NCI-H526 (cell line): ENCODE measurements at regions not wholly inside any gene's neighbourhood (a gene's known extent, or its start where the extent isn't known, plus 50 kb on each side); places are given as distances from the start of the nearest gene placed in this dataset.
A peak's percentile ranks its signal among the peaks of the same experiment; 100 is the strongest.
"Not testable (repeated sequence)": the region's sequence is repeated elsewhere in the genome, so short reads cannot be mapped to it uniquely, and the experiment has no call there.

ENCODE experiments used
- DNase-seq, 2 experiments: peaks; one replicate each; lab custom pipeline; 2025; lab: John Stamatoyannopoulos, UW

GRCh38 chr1:193411714-193412113 lies 225.3 kb upstream of the B3GALT2 start:
- no peak for DNase-seq

DNA sequence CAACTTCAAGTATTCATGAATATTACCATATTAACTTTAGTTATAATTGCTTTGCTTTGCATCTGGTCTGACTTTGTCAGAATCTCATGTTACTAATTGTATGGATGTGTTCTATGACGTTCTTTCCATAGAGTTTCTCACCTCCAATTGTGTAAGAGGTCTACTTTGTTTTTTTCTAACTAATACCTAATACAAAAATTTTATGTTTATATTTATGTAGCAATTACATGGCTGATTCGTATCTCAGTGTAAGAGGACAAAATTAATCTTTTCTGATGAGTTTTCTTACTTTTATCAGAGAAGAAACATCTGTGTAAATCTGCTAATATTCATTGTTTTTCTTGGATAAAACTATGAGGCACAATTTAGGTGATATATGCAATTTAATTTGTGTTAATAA lies 224.8 kb upstream of the B3GALT2 start:
- no peak for DNase-seq

- DNase-seq, result no peak
These were observed 222.4 kb upstream of the B3GALT2 start for GRCh38 chr1:193408782-193409293.

DNA sequence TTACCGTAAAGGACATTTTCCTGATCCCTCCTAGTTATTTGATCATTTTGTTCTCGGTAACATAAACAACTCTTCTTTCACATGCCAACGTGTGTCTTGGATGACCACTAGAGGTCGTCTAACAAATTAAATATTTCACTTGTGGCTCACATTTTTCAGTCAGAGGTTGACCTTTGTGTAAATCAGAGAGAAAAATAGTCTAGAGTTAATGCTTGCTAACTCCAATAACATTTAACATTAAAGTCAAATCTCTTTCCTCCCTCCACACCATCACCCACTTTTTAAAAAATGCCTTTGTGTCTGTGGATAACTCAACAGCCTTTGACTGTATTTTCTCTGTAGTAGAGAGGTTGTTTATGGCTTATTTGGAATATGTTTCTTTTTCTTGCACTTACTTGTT lies 220.5 kb upstream of the B3GALT2 start:
- peak; percentile 4 to 45 for DNase-seq

DNA sequence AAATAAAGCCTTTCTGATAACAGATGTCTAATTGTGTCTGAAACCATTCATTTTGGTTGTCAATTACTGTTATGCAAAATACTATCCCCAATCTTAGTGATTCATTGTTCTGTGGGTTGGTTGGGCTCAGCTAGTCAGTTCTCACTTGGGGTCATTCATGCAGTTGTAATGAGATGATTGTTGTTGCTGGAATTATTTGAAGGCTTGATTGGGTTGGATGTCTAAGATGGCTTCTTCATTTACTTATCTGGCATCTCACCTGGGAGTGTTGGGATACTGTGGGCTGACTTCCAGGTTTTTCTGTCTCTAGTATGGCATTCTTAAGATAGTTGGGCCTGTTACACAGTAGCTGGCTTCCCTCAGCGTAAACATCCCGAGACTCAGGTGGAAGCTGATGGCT lies 217.8 kb upstream of the B3GALT2 start:
- no peak for DNase-seq

DNA sequence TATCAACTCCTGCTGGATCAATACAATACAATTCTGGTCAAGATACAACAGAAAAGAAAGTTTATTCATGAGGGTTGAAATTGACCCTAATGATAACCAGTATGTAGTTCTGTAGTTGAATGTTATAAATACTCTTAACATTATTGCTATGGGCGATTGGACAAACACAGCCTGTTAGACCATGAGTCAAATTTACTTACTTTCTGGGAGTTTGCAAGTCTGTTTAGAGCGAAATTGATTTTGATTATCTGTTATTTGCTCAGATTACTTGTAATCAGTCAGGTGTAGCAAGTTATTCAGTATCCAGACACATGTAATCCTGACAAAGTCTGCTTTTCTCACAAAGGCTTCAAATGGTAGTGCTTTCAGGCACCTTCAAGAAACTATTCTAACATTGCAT lies 216.6 kb upstream of the B3GALT2 start:
- no peak for DNase-seq

DNA sequence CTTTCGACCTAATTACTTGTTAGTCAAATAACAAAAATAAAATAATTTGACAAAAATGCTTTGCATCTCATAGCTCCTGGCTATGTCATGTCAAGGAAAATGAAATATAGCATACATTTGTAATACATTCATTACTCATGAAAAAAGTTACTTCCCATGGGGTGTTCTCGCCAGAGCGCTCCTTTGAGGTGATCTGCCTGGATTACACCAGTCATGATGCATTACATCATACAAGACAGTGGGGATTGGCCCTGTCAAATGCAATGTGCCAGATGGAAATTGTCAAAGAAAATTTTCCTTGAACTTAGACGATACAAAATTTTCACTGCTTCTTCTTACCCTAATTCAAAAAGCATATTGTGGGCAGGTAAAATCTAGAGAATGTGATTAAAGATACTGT lies 215.6 kb upstream of the B3GALT2 start:
- no peak for DNase-seq

GRCh38 chr1:193394336-193394735 lies 207.9 kb upstream of the B3GALT2 start:
- no peak for DNase-seq

GRCh38 chr1:193392686-193393085 lies 206.3 kb upstream of the B3GALT2 start:
- DNase-seq, result peak in 1 of 2 experiments; percentile 22

- no peak for DNase-seq
These were observed 202.3 kb upstream of the B3GALT2 start for GRCh38 chr1:193388683-193389082.

DNA sequence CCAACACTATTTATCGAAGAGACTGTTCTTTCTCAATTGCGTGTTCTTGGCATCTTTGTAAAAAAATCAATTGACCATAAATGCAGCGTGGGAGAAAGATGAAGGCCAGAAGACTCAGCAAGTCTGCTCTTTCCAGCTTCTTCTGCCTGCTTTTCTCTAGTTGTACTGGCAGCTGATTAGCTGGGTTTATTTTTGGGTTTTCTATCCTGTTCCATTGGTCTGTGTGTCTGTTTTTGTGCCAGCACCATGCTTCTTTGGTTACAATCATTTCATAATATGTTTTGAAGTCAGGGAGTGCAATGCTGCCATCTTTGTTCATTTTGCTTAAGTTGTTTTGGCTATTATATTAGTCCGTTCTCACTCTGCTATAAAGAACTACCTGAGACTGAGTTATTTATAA lies 201.8 kb upstream of the B3GALT2 start:
- DNase-seq, result no peak

DNA sequence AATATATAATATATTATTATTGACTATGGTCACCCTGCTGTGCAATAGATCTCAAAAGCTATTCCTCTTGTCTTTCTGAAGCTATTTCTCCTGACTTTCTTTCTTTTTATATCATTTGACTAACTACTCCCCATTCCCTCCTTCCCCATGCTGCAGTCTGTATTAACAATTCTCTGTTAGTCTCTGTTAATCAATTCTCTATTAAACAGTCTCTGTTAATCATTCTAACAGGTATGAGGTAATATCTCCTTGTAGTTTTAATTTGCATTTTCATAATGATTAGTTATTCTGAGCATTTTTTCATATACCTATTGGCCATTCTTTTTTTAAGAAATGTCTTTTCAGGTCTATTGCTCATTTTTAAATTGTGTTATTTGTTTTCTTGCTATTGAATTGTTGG lies 201.0 kb upstream of the B3GALT2 start:
- no peak for DNase-seq

DNA sequence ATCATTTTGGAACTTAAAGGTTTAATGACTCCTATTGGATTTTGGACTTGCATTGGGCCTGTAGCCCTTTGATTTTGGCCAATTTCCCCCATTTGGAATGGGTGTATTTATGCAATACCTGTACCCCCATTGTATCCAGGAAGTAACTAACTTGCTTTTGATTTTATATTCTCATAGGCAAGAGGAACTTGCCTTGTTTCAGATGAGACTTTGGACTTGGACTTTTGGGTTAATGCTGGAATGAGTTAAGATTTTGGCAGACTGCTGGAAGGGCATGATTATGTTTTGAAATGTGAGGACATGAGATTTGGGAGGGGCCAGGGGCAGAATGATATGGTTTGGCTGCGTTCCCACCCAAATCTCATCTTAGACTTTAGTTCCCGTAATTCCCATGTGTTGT lies 192.0 kb upstream of the B3GALT2 start:
- DNase-seq, result not testable (repeated sequence)

GRCh38 chr1:193377472-193377871 lies 191.1 kb upstream of the B3GALT2 start:
- DNase-seq, result no peak

GRCh38 chr1:193372553-193372952 lies 186.1 kb upstream of the B3GALT2 start:
- no peak for DNase-seq

GRCh38 chr1:193368302-193368701 lies 181.9 kb upstream of the B3GALT2 start:
- no peak for DNase-seq

DNA sequence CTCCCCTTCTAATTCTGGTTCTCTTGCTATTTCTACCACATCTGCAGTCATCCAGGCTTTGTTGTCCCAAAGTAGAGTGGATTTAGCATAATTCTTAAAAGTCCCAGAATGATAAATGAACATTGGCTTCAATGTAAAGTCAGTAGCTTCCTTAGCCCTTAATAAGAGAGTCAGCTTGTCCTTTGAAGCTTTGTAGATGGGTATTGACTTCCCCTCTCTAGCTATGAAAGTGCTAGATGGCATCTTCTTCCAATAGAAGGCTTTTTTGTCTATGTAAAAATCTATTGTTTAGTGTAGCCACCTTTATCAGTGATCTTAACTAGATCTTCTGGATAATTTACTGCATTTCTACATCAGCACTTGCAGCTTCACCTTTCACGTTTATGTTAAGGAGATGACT lies 181.4 kb upstream of the B3GALT2 start:
- no peak for DNase-seq

- DNase-seq, result no peak
These were observed 180.5 kb upstream of the B3GALT2 start for GRCh38 chr1:193366764-193367507.

GRCh38 chr1:193365966-193366365 lies 179.6 kb upstream of the B3GALT2 start:
- DNase-seq, result no peak

DNA sequence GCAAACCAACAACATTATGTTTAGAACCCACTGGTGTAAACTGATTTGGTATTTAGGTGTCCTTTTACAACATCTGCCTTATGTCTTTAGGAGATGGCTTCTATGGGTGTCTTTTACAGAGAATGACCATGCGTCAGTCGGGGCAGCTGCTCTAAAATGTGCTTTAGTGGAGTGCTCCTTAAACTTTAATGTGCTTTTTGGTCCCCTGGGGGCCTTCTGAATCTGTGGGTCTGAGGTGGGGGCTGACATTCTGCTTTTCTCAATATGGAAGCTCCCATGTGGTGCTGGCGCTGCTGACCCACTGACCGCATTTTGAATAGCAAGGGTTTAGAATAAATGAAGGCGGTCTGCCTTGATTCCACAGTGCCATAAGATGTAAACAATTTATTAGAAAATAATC lies 173.2 kb upstream of the B3GALT2 start:
- DNase-seq, result no peak

DNA sequence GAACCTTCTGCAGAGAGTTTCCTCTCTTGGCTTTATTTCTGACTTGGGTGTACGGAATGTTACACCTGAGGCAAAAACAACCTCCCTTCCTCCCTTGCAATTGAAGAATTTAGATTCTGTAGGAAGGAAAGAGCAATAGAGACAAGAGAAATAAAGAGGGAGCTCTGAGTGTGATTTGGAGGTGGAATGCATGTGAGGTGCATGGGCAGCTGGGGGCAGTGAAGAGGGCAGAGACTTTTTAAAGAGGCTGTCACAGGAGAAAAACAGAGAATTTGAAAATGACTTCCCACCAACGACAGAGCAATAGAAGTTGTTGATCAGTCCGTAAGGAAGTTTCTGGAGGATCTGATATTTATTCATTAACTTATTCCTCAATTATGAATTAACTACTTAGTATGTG lies 172.0 kb upstream of the B3GALT2 start:
- no peak for DNase-seq

GRCh38 chr1:193356249-193356648 lies 169.8 kb upstream of the B3GALT2 start:
- DNase-seq, result no peak

DNA sequence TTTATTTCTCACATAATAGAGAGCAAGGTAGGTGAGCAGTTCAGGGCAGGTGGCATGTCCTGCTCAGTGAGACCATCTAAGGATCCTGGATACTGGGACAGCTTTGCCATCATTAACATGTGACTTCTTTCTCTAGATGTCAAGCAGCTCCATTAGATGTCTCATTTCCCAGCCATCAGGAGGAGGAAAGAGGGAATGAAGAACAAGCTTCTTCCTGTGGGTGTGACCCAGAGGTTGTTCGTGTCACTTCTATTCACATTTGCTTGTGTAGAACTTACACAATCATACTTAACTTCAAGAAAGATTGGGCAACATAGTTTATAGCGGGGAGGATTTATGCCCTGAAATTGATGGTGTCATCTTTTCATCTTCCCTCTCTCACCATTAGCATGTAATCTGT lies 169.2 kb upstream of the B3GALT2 start:
- no peak for DNase-seq

- DNase-seq, result no peak
These were observed 168.8 kb upstream of the B3GALT2 start for GRCh38 chr1:193355178-193355577.
